ENCODE measurements at regions not wholly inside any gene's neighbourhood (a gene's known extent, or its start where the extent isn't known, plus 50 kb on each side); places are given as distances from the start of the nearest gene placed in this dataset.
"Not testable (repeated sequence)": the region's sequence is repeated elsewhere in the genome, so short reads cannot be mapped to it uniquely, and the experiment has no call there.

DNA sequence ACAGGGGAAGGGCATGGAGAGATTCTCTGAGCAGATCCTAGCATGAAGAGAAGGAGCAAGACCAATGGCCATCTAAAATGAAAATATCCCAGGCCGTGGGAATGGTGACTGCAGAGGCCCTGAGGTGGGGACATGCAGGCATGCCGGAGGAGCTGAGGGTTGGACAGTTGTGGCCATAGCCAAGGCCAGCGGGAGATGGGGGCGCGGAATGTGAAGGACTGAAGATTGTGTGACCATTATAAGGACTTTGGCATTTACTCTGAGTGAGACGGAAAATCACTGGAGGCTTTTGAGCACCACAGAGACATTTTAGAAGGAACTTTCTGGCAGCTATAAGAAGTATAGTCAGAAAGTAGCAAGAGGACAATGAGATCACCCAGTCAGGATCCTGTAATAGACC is 341.1 kb downstream of the SFMBT2 start:
- DNase-seq (ENCODE audit: low read depth, low spot score): no peak

DNA sequence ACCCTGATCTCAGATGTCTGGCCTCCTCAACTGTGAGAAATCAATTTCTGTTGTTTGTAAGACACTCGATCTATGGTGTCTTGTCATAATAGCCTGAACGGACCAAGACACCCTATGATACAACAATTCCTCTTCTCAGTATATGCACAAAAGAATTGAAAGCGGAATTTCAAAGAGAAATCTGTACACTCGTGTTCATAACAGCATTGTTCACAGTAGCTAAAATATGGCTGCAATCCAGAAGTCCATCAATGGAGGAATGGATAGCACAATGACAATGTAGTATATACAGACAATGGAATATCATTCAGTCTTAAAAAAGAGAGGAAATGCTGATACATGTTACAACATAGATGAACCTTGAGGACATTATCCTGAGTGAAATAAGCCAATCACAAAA is 354.6 kb downstream of the SFMBT2 start:
- DNase-seq (ENCODE audit: low read depth, low spot score): no peak

DNA sequence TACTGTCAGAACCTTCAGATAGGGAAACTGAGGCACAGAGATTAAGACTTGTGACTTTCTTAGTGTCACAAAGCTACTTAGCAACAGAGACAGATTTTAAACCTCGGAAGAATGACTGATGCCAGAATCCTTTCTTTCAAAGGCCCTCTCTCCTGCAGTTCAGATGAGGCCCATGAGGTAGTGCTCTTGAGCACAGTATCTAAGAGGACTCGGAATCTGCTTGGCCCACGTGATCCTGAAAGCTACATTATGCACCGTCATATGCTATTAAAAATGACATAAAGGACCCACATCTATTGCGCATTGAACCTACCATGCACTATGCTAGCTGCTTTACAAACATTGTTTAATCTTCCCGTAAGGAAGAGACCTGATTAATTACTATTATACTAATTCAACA is 355.9 kb downstream of the SFMBT2 start:
- no peak for DNase-seq (ENCODE audit: low read depth, low spot score)

DNA sequence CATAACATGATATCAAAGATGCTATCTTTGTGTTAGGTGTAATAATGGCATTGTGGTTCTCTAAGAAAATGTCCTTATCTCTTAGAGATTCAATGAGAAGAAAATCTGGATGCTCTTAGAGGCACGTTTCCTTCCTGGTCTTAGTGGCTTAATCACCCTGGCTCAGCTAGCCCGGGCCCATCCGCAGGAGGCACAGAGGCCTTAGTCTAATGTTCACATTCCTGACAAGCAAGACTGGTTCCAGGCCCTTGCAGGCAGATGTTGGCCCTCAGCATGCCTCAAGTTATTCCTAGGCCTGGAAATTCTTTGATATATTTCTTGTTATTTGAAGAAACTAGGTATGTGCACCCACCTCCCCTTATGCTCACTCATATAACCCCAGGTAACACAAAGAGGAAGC is 357.6 kb downstream of the SFMBT2 start:
- DNase-seq (ENCODE audit: low read depth, low spot score): no peak

DNA sequence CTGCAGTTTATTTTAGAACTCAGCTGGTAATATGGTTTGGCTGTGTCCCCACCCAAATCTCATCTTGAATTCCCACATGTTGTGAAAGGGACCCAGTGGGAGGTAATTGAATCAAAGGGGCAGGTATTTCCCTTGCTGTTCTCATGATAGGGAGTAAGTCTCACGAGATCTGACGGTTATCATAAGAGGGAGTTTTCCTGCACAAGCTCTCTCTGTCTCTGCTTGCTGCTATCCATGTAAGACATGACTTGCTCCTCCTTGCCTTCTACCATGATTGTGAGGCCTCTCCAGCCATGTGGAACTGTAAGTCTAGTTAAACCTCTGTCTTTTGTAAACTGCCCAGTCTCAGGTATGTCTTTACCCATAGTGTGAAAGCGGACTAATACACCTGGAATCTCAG is 360.8 kb downstream of the SFMBT2 start:
- DNase-seq (ENCODE audit: low read depth, low spot score): not testable (repeated sequence)

DNA sequence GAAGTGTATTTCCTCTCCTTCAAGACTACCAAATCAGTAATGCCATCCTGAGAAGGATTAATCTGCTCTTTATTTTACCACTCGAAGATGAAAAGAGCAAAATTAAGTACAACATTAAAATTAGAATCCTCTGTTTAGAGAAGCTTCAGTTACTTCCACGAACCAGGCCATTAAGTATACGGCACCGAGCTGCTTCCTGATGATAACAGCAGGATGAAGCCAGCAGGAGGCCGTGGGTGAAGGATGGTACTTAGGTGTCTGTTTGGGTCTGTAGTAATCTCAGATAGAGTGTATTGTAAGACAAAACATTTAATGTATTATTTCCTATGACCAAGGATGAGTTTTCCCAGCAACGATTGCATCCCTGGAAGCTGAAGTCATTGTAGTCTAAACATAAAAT is 362.8 kb downstream of the SFMBT2 start:
- no peak for DNase-seq (ENCODE audit: low read depth, low spot score)

DNA sequence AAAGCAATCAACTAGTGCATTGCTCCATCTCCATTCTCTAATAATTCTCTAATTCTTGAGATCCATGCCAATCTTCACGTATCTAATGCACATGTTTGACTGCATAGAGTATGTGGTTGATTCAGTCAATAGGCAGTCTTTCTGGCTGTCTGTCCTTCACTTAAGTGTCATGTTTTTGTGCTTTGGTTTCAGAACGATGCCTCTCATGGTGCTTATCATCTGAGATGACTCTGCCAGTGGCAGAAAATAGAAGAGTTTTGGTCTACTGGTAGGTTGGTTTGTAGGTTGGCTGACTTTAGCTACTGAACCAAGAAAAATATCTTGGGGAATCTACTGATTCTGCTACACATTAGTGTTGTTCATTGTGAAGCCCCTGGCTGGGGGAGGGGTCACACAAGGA is 364.2 kb downstream of the SFMBT2 start:
- DNase-seq (ENCODE audit: low read depth, low spot score): no peak

DNA sequence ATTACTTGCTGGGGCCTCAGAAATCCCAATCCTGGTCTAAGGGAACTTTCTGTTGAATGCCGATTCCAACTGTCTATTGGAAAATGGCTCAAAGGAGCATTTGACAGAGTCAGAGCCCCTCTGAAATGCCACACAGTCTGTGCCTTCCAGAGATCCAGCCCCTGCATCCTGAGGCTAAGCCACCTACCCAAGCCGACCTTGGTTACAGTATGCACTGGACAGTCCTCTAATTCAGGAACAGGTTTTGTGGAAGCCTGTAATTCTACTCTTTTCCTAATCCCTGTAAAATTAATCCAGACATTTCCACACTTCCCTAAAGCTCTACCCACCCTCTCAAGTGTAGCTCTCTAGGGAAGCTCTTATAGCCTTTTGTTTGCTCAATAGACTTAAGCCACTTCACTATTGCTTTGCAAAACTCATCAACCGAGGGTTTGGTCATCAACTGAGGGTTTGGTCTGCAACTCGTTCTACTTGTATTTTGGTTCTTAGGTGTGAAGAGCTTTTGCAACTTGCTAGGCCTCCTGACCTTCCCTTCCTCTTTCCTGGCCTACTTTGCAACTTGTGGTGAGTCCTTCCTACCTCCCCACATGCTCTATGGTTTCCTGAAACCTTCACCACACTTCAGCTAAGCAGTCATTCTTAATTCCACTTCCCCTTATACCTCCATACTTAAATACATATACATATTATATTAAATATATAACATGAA is 364.8 kb downstream of the SFMBT2 start:
- DNase-seq (ENCODE audit: low read depth, low spot score): no peak

DNA sequence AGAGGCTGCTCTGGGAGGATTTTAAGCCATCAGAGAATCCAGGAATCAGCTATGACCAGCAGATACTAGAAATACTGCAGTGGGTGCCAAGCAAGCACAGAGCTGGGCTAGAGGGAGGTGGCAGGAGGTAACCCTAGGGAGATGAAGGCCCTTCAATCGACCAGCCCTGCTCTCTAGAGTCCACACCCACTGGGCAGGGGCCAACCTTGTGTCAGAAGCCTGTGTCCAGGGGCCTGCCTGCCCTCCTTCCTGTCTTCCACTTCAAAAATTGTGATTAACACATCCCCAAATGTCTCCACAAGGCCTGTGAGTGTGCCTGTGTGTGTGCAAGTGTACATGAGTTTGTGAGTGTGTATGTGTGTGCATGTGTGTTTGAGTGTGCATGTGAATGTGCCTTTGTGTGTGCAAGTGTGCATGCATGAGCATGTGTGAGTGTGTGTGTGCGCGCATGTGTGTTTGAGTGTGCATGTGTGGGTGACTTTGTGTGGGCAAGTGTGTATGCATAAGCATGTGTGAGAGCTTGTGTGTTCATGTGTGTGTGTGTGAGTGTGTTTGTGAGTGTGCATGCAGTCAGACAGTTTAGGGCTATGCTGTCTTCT is 367.7 kb downstream of the SFMBT2 start:
- no peak for DNase-seq (ENCODE audit: low read depth, low spot score)

DNA sequence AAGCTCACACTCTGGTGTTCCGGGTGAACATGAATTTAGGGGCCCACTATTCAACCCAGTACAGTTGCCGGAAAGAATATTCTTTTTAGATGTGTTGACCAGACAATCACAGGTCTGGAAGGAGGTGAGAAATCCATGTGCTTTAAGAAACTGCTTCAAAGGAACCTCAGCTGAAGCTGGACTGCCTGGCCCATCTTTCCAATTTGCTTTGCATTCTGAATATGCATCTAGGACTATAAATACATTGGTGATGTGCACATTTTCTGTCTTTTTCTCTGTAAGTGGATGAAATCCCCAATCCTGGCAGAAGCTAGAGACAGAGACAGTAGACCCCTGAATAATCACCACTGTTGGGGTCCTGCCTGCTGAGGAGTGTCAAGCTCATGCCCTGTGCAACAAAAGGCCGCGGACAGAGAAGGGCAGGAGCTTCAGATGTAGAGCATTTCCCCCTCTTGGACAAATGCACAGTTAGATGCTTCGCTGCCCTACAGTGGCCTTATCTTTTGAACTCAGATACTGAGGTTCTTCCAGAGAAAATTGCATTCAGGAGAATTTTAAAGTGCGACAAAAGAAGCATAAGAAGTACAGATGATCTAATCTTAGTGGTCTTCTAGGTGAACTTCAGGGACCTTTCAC is 368.3 kb downstream of the SFMBT2 start:
- DNase-seq (ENCODE audit: low read depth, low spot score): no peak

DNA sequence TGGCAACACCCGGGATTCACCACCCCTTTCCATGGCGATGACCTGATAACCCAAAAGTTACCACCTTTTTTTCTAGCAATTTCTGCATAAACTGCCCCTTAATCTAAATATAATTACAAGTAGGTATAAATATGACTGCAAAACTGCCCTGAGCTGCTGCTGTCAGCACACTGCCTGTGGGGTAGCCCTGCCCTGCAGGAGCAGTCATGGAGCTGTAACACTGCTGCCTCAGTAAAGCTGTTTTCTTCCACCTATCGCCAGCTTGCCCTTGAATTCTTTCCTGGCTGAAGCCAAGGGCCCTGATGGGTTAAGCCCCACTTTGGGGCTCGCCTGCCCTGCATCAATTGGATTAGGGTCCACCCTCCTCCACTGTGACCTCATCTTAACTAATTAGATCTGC is 368.8 kb downstream of the SFMBT2 start:
- DNase-seq (ENCODE audit: low read depth, low spot score): no peak

DNA sequence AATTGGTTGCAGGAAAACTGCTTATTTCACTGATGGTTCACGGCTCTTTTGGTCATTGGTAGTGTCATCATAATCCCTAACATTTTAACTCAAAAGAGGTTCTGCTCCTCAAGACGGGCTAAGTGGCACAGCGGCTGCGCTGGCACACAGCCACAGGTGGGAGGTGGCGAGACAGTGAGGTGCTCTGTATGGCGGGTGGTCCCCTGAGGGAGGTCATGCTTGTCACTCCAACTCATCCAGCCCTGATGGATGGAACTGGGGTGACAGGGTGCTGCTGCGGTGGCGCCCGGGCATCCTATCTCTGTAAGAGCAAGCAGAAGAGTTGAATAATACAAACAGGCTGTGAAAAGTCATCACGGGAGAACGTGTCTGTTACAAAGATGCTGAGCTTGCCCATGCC is 370.2 kb downstream of the SFMBT2 start:
- no peak for DNase-seq (ENCODE audit: low read depth, low spot score)

DNA sequence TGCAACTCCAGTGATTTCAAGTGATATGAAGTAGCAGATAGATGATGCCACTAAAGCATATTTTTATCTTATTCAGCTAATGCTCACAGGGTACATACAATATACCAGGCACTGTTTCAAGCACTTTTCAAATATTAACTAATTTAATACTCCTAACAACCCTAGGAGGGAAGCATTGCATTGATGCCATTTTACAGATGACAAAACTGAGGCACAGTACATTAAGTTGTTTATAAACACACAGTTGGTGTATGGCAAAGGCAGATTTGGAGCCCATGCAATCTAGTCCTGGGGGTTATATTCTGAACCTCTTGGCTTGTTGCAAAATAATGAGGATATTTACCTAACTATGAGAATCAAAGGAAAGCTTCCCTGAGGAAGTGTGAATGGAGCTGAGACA is 371.0 kb downstream of the SFMBT2 start:
- DNase-seq (ENCODE audit: low read depth, low spot score): no peak

DNA sequence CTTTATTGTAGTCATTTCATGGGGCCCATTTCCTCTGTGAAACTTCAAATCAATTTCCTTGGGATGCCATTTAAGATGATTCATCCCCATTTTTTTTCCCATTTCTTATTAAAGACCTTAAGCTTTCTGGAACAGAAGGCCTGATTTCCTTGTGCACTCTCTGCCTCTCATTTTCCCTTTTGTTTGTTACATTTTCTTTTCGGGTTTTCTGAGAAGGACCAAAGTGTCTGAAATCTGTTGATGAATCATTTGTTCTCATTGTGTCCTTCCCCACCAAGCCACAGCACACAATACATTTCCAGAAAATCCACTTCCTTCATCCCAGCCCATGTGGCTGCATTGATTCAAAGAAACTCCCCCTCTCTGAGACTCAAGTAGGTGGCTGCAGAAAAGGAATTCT is 372.4 kb downstream of the SFMBT2 start:
- no peak for DNase-seq (ENCODE audit: low read depth, low spot score)

DNA sequence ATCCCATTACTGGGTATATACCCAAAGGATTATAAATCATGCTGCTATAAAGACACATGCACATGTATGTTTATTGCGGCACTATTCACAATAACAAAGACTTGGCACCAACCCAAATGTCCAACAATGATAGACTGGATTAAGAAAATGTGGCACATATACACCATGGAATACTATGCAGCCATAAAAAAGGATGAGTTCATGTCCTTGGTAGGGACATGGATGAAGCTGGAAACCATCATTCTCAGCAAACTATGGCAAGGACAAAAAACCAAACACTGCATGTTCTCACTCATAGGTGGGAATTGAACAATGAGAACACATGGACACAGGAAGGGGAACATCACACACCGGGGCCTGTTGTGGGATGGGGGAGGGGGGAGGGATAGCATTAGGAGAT is 373.4 kb downstream of the SFMBT2 start:
- DNase-seq (ENCODE audit: low read depth, low spot score): not testable (repeated sequence)

DNA sequence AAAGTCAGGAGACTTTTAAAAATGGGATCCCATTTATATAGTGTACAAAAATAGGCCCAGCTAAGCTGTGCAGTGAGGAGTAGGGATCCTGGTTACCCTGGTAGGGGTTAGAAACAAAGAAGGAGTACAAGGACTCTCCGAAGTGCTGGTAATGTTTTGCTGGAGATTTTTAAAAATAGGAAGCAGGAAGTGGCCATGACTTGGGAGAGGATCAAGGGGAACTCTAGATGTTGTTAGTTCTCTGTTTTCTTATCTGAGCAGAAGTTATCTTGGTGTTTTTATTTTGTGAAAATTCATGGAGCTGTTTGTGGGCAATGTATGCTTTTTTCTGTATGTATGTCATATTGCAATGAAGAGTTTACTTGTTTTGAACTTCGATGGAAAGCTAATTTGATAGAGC is 373.9 kb downstream of the SFMBT2 start:
- DNase-seq (ENCODE audit: low read depth, low spot score): no peak

DNA sequence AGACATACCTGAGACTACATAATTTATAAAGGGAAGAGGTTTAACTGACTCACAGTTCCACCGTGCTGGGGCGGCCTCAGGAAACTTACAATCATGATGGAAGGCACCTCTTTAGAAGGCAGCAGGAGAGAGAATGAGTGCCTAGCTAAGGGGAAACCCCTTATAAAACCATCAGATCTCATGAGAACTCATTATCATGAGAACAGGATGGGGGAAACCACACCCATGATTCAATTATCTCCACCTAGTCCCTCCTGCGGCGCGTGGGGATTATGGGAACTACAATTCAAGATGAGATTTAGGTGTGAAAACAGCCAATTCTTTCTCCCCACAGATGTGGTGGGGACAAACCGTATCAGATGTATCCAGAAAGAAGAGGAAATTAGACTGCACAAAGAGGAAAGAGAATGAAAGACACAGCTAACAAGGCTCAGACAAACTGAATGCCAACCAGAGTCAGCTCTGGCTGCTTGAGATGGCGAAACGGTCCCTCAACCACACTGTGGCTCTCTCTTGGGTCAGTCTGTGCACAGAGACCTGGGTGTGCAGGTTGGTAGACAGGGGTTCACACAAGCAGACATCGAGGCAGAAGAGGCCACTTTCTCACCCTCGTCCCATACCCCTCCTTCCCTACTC is 375.6 kb downstream of the SFMBT2 start:
- DNase-seq (ENCODE audit: low read depth, low spot score): no peak

DNA sequence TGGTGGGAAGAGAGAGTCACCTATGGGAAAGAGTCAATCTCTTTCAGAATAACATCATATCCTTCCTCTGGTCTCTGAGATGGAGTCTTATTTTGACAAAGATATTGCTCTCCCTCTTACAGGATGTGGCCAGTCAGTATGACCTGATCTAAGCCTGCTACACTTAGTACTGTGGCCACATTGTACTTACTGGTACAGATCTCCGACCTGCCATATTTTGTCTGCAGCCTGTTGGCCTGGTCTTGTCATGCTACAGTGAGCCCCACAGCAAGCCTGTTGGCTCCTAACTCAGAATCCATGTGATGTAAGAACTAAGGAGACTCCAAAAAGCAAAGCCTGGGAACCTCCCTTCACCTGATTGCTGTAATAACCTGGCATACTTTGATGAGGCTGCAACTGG is 377.8 kb downstream of the SFMBT2 start:
- no peak for DNase-seq (ENCODE audit: low read depth, low spot score)

DNA sequence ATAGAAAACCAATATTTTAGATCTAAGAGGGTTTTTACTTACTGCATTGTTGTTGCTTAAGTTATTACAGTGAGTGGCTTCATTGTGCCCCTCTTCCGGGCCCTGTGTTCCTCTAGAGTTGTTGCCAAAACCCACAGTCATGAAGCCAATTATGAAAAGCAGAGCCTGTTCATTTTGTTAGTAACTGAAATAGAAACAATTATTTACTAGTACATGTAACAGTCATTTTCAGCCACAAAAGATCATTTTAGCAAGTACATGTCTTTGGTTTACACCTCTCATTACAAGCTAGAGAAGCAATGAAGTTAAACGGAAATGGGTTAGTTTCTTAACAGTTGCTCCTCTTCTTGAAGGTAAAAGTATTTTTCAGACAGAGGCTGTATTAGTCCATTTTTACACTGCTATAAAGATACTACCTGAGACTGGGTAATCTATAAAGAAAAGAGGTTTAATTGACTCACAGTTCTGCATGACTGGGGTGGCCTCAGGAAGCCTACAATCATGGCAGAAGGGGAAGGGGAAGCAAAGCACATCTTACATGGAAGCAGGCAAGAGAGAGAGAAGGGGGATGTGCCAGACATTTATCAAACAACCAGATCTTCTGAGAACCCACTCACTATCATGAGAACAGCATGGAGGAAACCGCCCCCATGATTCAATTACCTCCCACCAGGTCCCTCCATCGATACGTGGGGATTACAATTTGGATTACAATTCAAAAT is 380.5 kb downstream of the SFMBT2 start:
- no peak for DNase-seq (ENCODE audit: low read depth, low spot score)

DNA sequence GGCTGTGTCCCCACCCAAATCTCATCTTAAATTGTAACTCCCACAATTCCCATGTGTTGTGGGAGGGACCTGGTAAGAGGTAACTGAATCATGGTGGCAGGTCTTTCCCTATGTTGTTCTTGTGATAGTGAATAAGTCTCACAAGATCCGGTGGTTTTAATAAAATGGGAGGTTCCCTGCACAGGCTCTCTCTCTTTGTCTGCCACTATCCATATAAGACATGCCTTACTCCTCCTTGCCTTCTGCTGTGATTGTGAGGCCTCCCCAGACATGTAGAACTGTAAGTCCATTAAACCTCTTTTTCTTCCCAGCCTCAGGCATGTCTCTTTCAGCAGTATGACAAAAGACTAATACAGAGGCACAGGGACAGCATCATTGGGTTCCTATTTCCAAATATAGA is 381.2 kb downstream of the SFMBT2 start:
- DNase-seq (ENCODE audit: low read depth, low spot score): no peak

DNA sequence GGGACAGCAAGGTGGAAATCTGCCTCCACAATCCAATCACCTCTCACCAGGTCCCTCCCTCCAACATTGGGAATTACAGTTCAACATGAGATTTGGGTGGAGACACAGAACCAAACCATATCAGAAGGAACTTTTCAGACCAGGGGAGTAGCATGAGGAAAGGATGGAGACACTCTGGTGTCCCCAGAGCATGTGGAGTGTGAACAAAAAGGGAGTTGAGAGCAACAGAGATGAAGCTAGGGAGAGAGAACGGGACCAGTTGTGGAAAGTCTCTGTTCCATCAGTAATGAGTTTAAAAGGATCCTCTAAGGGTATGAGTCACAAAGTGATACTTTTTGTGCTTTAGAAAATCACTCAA is 382.0 kb downstream of the SFMBT2 start:
- no peak for DNase-seq (ENCODE audit: low read depth, low spot score)

Data from pulmonary artery endothelial cell (primary cell).